ENCODE measurements at regions not wholly inside any gene's neighbourhood (a gene's known extent, or its start where the extent isn't known, plus 50 kb on each side); places are given as distances from the start of the nearest gene placed in this dataset.
"Not testable (repeated sequence)": the region's sequence is repeated elsewhere in the genome, so short reads cannot be mapped to it uniquely, and the experiment has no call there.

GRCh38 chr12:87198181-87198580 lies 831.0 kb downstream of the C12orf50 start:
- H3K4me2 ChIP-seq (ENCODE audit: low read length), result no peak overlapping the region
- no peak for FAIRE-seq
- no peak for DNase-seq (ENCODE audit: low read depth)
- Mint-ChIP-seq H3K9me3 (ENCODE audit: unreplicated experiment) (no peaks in the 10 kb centered on the region), H3K36me3 (ENCODE audit: low read depth, unreplicated experiment) (peaks cover 1% of the 10 kb centered on the region), H3K4me3 (ENCODE audit: unreplicated experiment) (no peak overlapping the region), H3K27ac (ENCODE audit: unreplicated experiment) (no peak overlapping the region), H3K27me3 (ENCODE audit: low read depth, unreplicated experiment) (no peaks in the 10 kb centered on the region), H3K4me1 (ENCODE audit: low read depth, unreplicated experiment) (no peaks in the 10 kb centered on the region)
- H3K79me2 ChIP-seq (ENCODE audit: insufficient read depth, low read length), result no peaks in the 10 kb centered on the region
- no peaks in the 10 kb centered on the region for H3K4me1 ChIP-seq (ENCODE audit: insufficient read depth, low read length)
- no peaks in the 10 kb centered on the region for H4K20me1 ChIP-seq (ENCODE audit: insufficient read depth, low read length)
- no peak overlapping the region for H3K9ac ChIP-seq (ENCODE audit: low read length)
- H3K27ac ChIP-seq (ENCODE audit: low read depth, low read length), result no peak overlapping the region
- no peak overlapping the region for H2AFZ ChIP-seq (ENCODE audit: low read depth, low read length)
- H3K9me3 ChIP-seq (ENCODE audit: insufficient read depth, low read depth, low read length), result no peaks in the 10 kb centered on the region
- H3K36me3 ChIP-seq (ENCODE audit: insufficient read depth, low read length), result no peaks in the 10 kb centered on the region
- no peak for TF ChIP-seq EZH2 (IDR thresholded peaks at IDR 0.05; ENCODE audit: insufficient read depth, low read length)
- no peak for TF ChIP-seq CTCF (IDR thresholded peaks at IDR 0.05; ENCODE audit: insufficient read depth, low read depth, low read length)
- H3K27me3 ChIP-seq (ENCODE audit: insufficient read depth, low read length), result no peaks in the 10 kb centered on the region
- no peak overlapping the region for H3K4me3 ChIP-seq (ENCODE audit: insufficient read depth, low read depth, low read length)

- Mint-ChIP-seq H3K36me3 (ENCODE audit: low read depth, unreplicated experiment) (no peaks in the 10 kb centered on the region), H3K4me3 (ENCODE audit: unreplicated experiment) (no peak overlapping the region), H3K9me3 (ENCODE audit: unreplicated experiment) (no peaks in the 10 kb centered on the region), H3K4me1 (ENCODE audit: low read depth, unreplicated experiment) (no peaks in the 10 kb centered on the region), H3K27me3 (ENCODE audit: low read depth, unreplicated experiment) (no peaks in the 10 kb centered on the region), H3K27ac (ENCODE audit: unreplicated experiment) (no peak overlapping the region)
- Histone ChIP-seq H4K20me1 (ENCODE audit: insufficient read depth, low read length) (no peaks in the 10 kb centered on the region), H3K4me3 (ENCODE audit: insufficient read depth, low read depth, low read length) (no peak overlapping the region), H3K27ac (ENCODE audit: low read depth, low read length) (no peak overlapping the region), H3K27me3 (ENCODE audit: insufficient read depth, low read length) (no peaks in the 10 kb centered on the region), H3K9me3 (ENCODE audit: insufficient read depth, low read depth, low read length) (no peaks in the 10 kb centered on the region), H3K4me1 (ENCODE audit: insufficient read depth, low read length) (no peaks in the 10 kb centered on the region), H3K79me2 (ENCODE audit: insufficient read depth, low read length) (no peaks in the 10 kb centered on the region), H2AFZ (ENCODE audit: low read depth, low read length) (no peak overlapping the region), H3K4me2 (ENCODE audit: low read length) (no peak overlapping the region), H3K36me3 (ENCODE audit: insufficient read depth, low read length) (no peaks in the 10 kb centered on the region), H3K9ac (ENCODE audit: low read length) (no peak overlapping the region)
- FAIRE-seq (no peak), DNase-seq (ENCODE audit: low read depth) (peak; percentile 12)
- TF ChIP-seq CTCF (IDR thresholded peaks at IDR 0.05; ENCODE audit: insufficient read depth, low read depth, low read length), result no peak
- no peak for TF ChIP-seq EZH2 (IDR thresholded peaks at IDR 0.05; ENCODE audit: insufficient read depth, low read length)
These were observed 832.9 kb downstream of the C12orf50 start for GRCh38 chr12:87196321-87196720.

GRCh38 chr12:87194389-87194788 lies 834.8 kb downstream of the C12orf50 start:
- not testable (repeated sequence) for H3K9ac ChIP-seq (ENCODE audit: low read length); H3K27me3 Mint-ChIP-seq (ENCODE audit: low read depth, unreplicated experiment); H4K20me1 ChIP-seq (ENCODE audit: insufficient read depth, low read length); H3K36me3 ChIP-seq (ENCODE audit: insufficient read depth, low read length); H3K9me3 ChIP-seq (ENCODE audit: insufficient read depth, low read depth, low read length); H3K4me1 Mint-ChIP-seq (ENCODE audit: low read depth, unreplicated experiment); H3K79me2 ChIP-seq (ENCODE audit: insufficient read depth, low read length); H3K4me2 ChIP-seq (ENCODE audit: low read length); FAIRE-seq; H3K4me3 Mint-ChIP-seq (ENCODE audit: unreplicated experiment); H3K27ac Mint-ChIP-seq (ENCODE audit: unreplicated experiment); H3K27me3 ChIP-seq (ENCODE audit: insufficient read depth, low read length); H3K36me3 Mint-ChIP-seq (ENCODE audit: low read depth, unreplicated experiment); H3K9me3 Mint-ChIP-seq (ENCODE audit: unreplicated experiment); H3K4me3 ChIP-seq (ENCODE audit: insufficient read depth, low read depth, low read length); DNase-seq (ENCODE audit: low read depth); H3K4me1 ChIP-seq (ENCODE audit: insufficient read depth, low read length); H2AFZ ChIP-seq (ENCODE audit: low read depth, low read length); H3K27ac ChIP-seq (ENCODE audit: low read depth, low read length)

All from astrocyte (in vitro differentiated cells and primary cell).